ENCODE measurements at regions not wholly inside any gene's neighbourhood (a gene's known extent, or its start where the extent isn't known, plus 50 kb on each side); places are given as distances from the start of the nearest gene placed in this dataset.

DNA sequence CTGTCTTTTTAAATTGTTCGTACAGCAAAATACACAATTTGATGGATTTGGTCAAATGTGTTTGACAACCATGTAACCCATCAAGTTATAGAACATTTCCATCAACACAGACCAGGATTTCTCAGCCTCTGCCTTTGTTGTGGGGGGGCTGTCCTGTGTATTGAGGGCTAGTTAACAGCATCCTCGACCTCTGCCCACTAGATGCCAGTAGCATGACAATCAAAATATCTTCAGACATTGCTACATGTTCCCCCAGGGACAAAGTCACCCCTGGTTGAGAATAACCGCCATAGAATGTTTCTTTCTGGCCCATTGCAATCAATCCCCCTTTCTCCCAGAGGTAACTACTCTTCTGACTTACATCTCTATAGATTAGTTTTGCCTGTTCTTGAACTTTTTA, 310.1 kb upstream of the RGMA start:
- H3K27ac Mint-ChIP-seq, result no peak overlapping the region
- Histone ChIP-seq H3K9me3 (ENCODE audit: control insufficient read depth, low read length) (peaks cover 16% of the 10 kb centered on the region), H3K4me1 (ENCODE audit: control insufficient read depth, insufficient read depth, low read length) (no peaks in the 10 kb centered on the region), H3K4me3 (ENCODE audit: low read length) (no peak overlapping the region), H3K9ac (ENCODE audit: extremely low read depth, low read length, poor library complexity, severe bottlenecking) (no peak overlapping the region), H3K36me3 (ENCODE audit: control insufficient read depth, insufficient read depth, low read length) (no peaks in the 10 kb centered on the region), H3K27me3 (ENCODE audit: control insufficient read depth, insufficient read depth, low read length, poor library complexity, severe bottlenecking) (no peaks in the 10 kb centered on the region), H3K27ac (ENCODE audit: low read depth, low read length) (no peak overlapping the region)
- DNase-seq, result no peak
- peaks cover 8% of the 10 kb centered on the region for H3K27me3 Mint-ChIP-seq (ENCODE audit: insufficient read depth)
- peaks cover 82% of the 10 kb centered on the region for H3K9me3 Mint-ChIP-seq
- 92 to 100% methylated on average over 2 to 3 of the region's 3 CpGs for WGBS, 2 experiments (ENCODE audit: insufficient coverage in 1 of 2, insufficient read length in 1 of 2)
- peaks cover 16% of the 10 kb centered on the region for H3K36me3 Mint-ChIP-seq (ENCODE audit: low read depth)
- no peaks in the 10 kb centered on the region for H3K4me1 Mint-ChIP-seq
- H3K4me3 Mint-ChIP-seq, result no peak overlapping the region
- TF ChIP-seq, protein P1, sequence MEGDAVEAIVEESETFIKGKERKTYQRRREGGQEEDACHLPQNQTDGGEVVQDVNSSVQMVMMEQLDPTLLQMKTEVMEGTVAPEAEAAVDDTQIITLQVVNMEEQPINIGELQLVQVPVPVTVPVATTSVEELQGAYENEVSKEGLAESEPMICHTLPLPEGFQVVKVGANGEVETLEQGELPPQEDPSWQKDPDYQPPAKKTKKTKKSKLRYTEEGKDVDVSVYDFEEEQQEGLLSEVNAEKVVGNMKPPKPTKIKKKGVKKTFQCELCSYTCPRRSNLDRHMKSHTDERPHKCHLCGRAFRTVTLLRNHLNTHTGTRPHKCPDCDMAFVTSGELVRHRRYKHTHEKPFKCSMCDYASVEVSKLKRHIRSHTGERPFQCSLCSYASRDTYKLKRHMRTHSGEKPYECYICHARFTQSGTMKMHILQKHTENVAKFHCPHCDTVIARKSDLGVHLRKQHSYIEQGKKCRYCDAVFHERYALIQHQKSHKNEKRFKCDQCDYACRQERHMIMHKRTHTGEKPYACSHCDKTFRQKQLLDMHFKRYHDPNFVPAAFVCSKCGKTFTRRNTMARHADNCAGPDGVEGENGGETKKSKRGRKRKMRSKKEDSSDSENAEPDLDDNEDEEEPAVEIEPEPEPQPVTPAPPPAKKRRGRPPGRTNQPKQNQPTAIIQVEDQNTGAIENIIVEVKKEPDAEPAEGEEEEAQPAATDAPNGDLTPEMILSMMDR (conservative IDR thresholded peaks at IDR 0.05), result no peak

GRCh38 chr15:93389211-93389610, 300.2 kb upstream of the RGMA start:
- H3K27ac ChIP-seq (ENCODE audit: low read depth, low read length), result no peak overlapping the region
- H3K9me3 ChIP-seq (ENCODE audit: control insufficient read depth, low read length), result no peaks in the 10 kb centered on the region
- no peaks in the 10 kb centered on the region for H3K27me3 ChIP-seq (ENCODE audit: control insufficient read depth, insufficient read depth, low read length, poor library complexity, severe bottlenecking)
- Mint-ChIP-seq H3K9me3 (peaks cover 24% of the 10 kb centered on the region), H3K27me3 (ENCODE audit: insufficient read depth) (peaks cover 1% of the 10 kb centered on the region), H3K36me3 (ENCODE audit: low read depth) (no peaks in the 10 kb centered on the region), H3K4me3 (no peak overlapping the region), H3K4me1 (no peaks in the 10 kb centered on the region), H3K27ac (no peak overlapping the region)
- 94 to 100% methylated on average over 1 to 5 of the region's 5 CpGs for WGBS, 2 experiments (ENCODE audit: insufficient coverage in 1 of 2, insufficient read length in 1 of 2)
- H3K4me3 ChIP-seq (ENCODE audit: low read length), result no peak overlapping the region
- no peak for DNase-seq
- no peaks in the 10 kb centered on the region for H3K36me3 ChIP-seq (ENCODE audit: control insufficient read depth, insufficient read depth, low read length)
- no peaks in the 10 kb centered on the region for H3K4me1 ChIP-seq (ENCODE audit: control insufficient read depth, insufficient read depth, low read length)
- no peak overlapping the region for H3K9ac ChIP-seq (ENCODE audit: extremely low read depth, low read length, poor library complexity, severe bottlenecking)
- TF ChIP-seq, protein P1 (conservative IDR thresholded peaks at IDR 0.05), result no peak

- H3K27ac Mint-ChIP-seq, result no peak overlapping the region
- H3K4me1 Mint-ChIP-seq, result peaks cover 10% of the 10 kb centered on the region
- no peak overlapping the region for H3K4me3 Mint-ChIP-seq
- Histone ChIP-seq H3K9ac (ENCODE audit: extremely low read depth, low read length, poor library complexity, severe bottlenecking) (no peak overlapping the region), H3K9me3 (ENCODE audit: control insufficient read depth, low read length) (no peaks in the 10 kb centered on the region), H3K27me3 (ENCODE audit: control insufficient read depth, insufficient read depth, low read length, poor library complexity, severe bottlenecking) (no peaks in the 10 kb centered on the region), H3K27ac (ENCODE audit: low read depth, low read length) (no peak overlapping the region), H3K4me3 (ENCODE audit: low read length) (no peak overlapping the region), H3K36me3 (ENCODE audit: control insufficient read depth, insufficient read depth, low read length) (no peaks in the 10 kb centered on the region), H3K4me1 (ENCODE audit: control insufficient read depth, insufficient read depth, low read length) (no peaks in the 10 kb centered on the region)
- TF ChIP-seq, protein P1 (conservative IDR thresholded peaks at IDR 0.05), result no peak
- no peaks in the 10 kb centered on the region for H3K36me3 Mint-ChIP-seq (ENCODE audit: low read depth)
- 83 to 88% methylated on average over 1 to 2 of the region's 2 CpGs for WGBS, 2 experiments (ENCODE audit: insufficient coverage in 1 of 2, insufficient read length in 1 of 2)
- no peak for DNase-seq
- H3K9me3 Mint-ChIP-seq, result no peaks in the 10 kb centered on the region
- peaks cover 2% of the 10 kb centered on the region for H3K27me3 Mint-ChIP-seq (ENCODE audit: insufficient read depth)
Observed at GRCh38 chr15:93384886-93385285, 295.9 kb upstream of the RGMA start.

All from endodermal cell (in vitro differentiated cells).